ENCODE measurements at regions not wholly inside any gene's neighbourhood (a gene's known extent, or its start where the extent isn't known, plus 50 kb on each side); places are given as distances from the start of the nearest gene placed in this dataset.

DNA sequence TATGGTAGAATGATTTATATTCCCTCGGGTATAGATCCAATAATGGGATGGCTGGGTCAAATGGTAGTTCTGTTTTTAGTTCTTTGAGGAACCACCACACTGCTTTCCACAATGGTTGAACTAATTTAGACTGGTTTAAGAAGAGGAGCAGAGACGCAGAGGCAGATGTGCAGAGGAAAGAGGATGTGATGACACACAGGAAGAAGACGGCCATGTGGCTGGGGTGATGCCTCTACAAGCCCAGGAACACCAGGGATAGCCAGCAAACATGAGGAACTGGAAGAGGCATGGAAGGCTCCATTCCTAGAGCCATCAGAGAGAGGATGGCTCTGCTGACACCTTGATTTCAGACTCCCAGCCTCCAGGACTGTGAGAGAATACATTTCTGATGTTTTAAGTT is 218.3 kb upstream of the DTNBP1 start:
- no peak for TF ChIP-seq POLR2A (IDR thresholded peaks at IDR 0.05)
- TF ChIP-seq, protein P1, sequence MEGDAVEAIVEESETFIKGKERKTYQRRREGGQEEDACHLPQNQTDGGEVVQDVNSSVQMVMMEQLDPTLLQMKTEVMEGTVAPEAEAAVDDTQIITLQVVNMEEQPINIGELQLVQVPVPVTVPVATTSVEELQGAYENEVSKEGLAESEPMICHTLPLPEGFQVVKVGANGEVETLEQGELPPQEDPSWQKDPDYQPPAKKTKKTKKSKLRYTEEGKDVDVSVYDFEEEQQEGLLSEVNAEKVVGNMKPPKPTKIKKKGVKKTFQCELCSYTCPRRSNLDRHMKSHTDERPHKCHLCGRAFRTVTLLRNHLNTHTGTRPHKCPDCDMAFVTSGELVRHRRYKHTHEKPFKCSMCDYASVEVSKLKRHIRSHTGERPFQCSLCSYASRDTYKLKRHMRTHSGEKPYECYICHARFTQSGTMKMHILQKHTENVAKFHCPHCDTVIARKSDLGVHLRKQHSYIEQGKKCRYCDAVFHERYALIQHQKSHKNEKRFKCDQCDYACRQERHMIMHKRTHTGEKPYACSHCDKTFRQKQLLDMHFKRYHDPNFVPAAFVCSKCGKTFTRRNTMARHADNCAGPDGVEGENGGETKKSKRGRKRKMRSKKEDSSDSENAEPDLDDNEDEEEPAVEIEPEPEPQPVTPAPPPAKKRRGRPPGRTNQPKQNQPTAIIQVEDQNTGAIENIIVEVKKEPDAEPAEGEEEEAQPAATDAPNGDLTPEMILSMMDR (IDR thresholded peaks at IDR 0.05), result no peak

Measured in body of pancreas (tissue), 4 donors.